Left ventricle myocardium inferior (tissue), 1 donor: ENCODE measurements at regions not wholly inside any gene's neighbourhood (a gene's known extent, or its start where the extent isn't known, plus 50 kb on each side); places are given as distances from the start of the nearest gene placed in this dataset.

Experiments
- DNase-seq: peaks from one replicate; pipeline ENCODE4 v3.0.0-alpha.2; 2020
- H3K27ac ChIP-seq: fragments of 200-600 bp; replicated peaks from 2 replicates; pipeline ENCODE4 v1.8.0; 2021
- H3K27me3 ChIP-seq: fragments of 200-600 bp; 2 replicates; pipeline ENCODE4 v1.8.0; 2021; ENCODE audit warnings: low read depth
- H3K36me3 ChIP-seq: fragments of 200-600 bp; 2 replicates; pipeline ENCODE4 v1.8.0; 2021
- H3K4me1 ChIP-seq: fragments of 200-600 bp; 2 replicates; pipeline ENCODE4 v1.8.0; 2021
- H3K4me3 ChIP-seq: fragments of 200-600 bp; 2 replicates; pipeline ENCODE4 v1.8.0; 2021; ENCODE audit warnings: mild to moderate bottlenecking, moderate library complexity
- H3K9me3 ChIP-seq: fragments of 200-600 bp; replicated peaks from 2 replicates; pipeline ENCODE4 v1.8.0; 2021
- intact Hi-C: fragments of 100-400 bp; cut with micrococcal nuclease; formaldehyde crosslinking; loops from one replicate; pipeline ENCODE4 v1.11.0; 2022
- TF ChIP-seq, protein P1 (sequence below): fragments of 200-600 bp; IDR thresholded peaks from 2 replicates; pipeline ENCODE4 v1.8.0; 2021; ENCODE audit warnings: antibody characterized with exemption, mild to moderate bottlenecking, borderline replicate concordance
- donor health status: DM: no; HTN: yes; CAD: no; lungs with severe emphysema.

DNA sequence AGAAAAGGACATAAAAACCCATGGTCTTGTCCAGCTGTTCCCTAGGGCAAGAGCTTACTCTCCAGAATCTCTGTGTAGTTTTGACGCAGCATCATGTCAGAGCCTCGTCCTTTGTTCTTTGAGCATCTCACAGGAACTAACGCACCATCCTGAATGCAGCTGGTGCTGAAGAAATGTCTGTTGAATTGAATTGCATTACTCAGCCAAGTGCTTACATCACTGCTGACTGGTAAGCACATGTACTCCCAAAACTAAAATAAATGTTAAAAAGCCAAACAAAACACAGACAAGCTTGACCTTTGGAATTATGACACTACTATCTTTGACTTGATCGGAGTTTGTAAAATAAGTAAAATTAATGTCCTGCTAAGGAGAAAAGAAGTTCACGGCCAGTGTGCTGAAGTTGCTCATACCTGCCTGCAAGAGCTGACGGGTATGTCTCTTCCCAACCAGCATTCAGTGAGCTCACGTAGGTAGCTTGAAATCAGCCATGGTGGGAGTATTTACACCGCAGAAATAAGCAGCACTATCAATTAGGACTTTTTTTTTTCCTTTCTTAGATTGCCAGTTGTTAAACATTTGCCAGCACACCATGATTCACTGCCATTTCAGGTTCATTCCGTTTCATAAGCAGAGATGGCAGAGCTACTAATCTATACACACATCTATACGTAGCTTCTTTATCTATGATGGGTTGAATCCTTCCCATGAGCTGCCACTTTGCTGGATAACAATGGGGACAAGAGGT is 310.6 kb upstream of the MSX2 start:
- no peak overlapping the region for H3K27ac ChIP-seq
- no peaks in the 10 kb centered on the region for H3K4me1 ChIP-seq
- intact Hi-C loops = loop anchor here (10.0 kb wide), 1 partner anchor 381 kb away; no protein-coding TSS in a partner anchor
- H3K36me3 ChIP-seq = no peaks in the 10 kb centered on the region
- H3K4me3 ChIP-seq = no peak overlapping the region
- H3K27me3 ChIP-seq = peaks cover 48% of the 10 kb centered on the region
- H3K9me3 ChIP-seq = no peaks in the 10 kb centered on the region
- TF ChIP-seq, protein P1, sequence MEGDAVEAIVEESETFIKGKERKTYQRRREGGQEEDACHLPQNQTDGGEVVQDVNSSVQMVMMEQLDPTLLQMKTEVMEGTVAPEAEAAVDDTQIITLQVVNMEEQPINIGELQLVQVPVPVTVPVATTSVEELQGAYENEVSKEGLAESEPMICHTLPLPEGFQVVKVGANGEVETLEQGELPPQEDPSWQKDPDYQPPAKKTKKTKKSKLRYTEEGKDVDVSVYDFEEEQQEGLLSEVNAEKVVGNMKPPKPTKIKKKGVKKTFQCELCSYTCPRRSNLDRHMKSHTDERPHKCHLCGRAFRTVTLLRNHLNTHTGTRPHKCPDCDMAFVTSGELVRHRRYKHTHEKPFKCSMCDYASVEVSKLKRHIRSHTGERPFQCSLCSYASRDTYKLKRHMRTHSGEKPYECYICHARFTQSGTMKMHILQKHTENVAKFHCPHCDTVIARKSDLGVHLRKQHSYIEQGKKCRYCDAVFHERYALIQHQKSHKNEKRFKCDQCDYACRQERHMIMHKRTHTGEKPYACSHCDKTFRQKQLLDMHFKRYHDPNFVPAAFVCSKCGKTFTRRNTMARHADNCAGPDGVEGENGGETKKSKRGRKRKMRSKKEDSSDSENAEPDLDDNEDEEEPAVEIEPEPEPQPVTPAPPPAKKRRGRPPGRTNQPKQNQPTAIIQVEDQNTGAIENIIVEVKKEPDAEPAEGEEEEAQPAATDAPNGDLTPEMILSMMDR = no peak
- no peak for DNase-seq

DNA sequence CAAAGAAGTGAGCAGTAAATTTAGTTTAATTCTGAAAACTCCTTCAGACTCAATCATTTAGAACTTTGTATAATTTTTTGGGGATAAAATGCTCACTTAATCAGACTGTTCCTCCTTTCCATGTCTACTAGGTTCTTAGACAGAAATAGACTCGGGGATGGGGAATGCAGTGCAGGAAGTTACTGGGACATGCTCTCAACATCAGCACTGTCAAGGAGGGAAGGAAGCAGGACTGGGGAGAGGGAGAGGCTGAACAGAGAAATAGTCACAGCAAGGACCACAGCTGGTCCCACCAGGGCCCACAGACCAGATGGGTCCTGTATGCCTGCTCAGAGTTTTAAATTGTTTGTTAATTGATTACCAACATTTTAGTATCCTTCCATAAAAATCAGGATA is 310.1 kb upstream of the MSX2 start:
- H3K36me3 ChIP-seq = no peaks in the 10 kb centered on the region
- no peak overlapping the region for H3K27ac ChIP-seq
- no peak overlapping the region for H3K4me3 ChIP-seq
- H3K9me3 ChIP-seq = no peaks in the 10 kb centered on the region
- no peak for DNase-seq
- peaks cover 48% of the 10 kb centered on the region for H3K27me3 ChIP-seq
- TF ChIP-seq, protein P1 = no peak
- intact Hi-C loops = loop anchor here (10.0 kb wide), 1 partner anchor 380 kb away; no protein-coding TSS in a partner anchor
- peaks cover 5% of the 10 kb centered on the region for H3K4me1 ChIP-seq

DNA sequence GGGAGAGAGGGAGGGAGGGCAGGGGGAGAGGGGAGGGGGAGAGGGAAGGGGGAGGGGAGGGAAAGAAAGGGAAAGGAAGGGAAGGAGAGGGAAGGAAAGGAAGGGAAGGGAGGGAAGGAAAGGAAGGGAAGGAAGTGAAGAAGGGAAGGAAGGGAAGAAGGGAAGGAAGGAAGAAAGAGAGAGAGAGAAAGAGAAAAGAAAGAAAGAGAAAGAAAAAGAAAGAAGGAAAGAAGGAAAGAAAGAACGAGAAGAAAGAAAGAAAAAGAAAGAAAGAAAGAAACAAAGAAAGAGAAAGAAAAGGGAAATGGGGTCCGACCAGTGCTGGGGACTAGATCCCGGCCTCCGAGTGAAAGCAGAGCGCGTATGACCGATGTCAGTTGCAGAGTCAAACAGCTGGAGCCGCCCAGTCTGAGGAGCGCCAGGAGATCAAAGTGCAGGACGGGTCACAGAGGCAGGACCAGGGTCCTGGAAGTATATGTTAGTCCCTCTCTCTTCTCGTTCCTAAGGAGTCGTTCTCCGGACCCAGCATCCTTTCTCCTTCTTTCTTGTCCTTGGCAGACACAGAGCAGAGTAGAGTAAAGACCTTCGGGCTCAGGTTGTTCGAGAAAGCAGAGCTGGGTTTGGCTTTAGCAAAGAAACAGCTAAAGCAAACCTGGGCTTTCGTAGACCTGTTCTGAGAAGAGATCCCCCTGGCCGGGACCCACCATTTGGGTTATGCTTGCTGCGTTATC is 305.4 kb upstream of the MSX2 start:
- TF ChIP-seq, protein P1 = no peak
- no peaks in the 10 kb centered on the region for H3K9me3 ChIP-seq
- intact Hi-C loops = loop anchor here (10.0 kb wide), 1 partner anchor 376 kb away; no protein-coding TSS in a partner anchor
- H3K27ac ChIP-seq = no peak overlapping the region
- no peaks in the 10 kb centered on the region for H3K36me3 ChIP-seq
- peaks cover 72% of the 10 kb centered on the region for H3K27me3 ChIP-seq
- H3K4me3 ChIP-seq = peak overlapping the region; percentile 31
- DNase-seq = no peak
- H3K4me1 ChIP-seq = peaks cover 7% of the 10 kb centered on the region

GRCh38 chr5:174419540-174420132 is 304.7 kb upstream of the MSX2 start:
- TF ChIP-seq, protein P1 = peak; percentile 91
- intact Hi-C loops = loop anchor here (10.0 kb wide), 1 partner anchor 375 kb away; no protein-coding TSS in a partner anchor
- Histone ChIP-seq H3K36me3 (no peaks in the 10 kb centered on the region), H3K4me1 (peaks cover 7% of the 10 kb centered on the region), H3K9me3 (no peaks in the 10 kb centered on the region), H3K27ac (no peak overlapping the region), H3K27me3 (peaks cover 71% of the 10 kb centered on the region), H3K4me3 (peak overlapping the region; percentile 31)
- peak; percentile 87 for DNase-seq

DNA sequence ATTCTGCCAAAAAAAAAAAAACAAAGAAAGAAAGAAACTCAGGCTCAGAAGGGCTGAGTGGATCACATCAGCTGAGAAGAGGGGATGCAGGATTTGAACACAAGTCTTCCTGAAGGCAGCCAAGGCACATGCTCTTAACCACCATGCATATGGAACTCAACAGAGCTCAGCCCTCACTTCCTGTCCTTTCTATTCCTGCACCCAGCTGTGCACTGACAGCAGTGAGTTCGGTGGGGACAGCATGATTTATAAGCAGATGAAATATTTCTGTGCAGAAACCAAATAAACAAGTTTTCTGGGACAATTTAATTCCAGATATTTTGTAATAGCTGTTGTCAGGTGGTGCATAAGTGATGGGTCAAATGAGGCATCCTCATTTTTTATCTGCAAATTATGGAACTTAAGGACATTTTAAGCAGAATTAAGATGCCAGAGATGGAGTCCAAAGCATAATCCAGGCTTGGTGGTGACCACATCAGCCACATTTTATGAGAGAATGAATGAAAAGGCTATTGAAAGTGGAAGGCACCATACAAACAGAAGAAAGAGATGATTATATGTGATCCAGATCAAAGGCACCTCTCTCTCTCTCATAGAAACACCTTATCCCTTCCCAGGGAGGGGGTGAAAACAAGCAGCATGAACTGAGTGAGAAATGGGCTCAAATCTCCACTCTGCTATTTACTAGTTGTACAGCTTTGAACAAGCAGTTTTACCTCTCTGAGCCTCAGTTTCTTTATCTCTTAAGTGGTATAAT is 303.6 kb upstream of the MSX2 start:
- intact Hi-C loops = no loop called here
- TF ChIP-seq, protein P1 = no peak
- no peaks in the 10 kb centered on the region for H3K9me3 ChIP-seq
- peaks cover 16% of the 10 kb centered on the region for H3K4me1 ChIP-seq
- DNase-seq = no peak
- H3K4me3 ChIP-seq = no peak overlapping the region
- no peaks in the 10 kb centered on the region for H3K36me3 ChIP-seq
- no peak overlapping the region for H3K27ac ChIP-seq
- H3K27me3 ChIP-seq = peaks cover 71% of the 10 kb centered on the region
